ENCODE measurements at regions not wholly inside any gene's neighbourhood (a gene's known extent, or its start where the extent isn't known, plus 50 kb on each side); places are given as distances from the start of the nearest gene placed in this dataset.

DNA sequence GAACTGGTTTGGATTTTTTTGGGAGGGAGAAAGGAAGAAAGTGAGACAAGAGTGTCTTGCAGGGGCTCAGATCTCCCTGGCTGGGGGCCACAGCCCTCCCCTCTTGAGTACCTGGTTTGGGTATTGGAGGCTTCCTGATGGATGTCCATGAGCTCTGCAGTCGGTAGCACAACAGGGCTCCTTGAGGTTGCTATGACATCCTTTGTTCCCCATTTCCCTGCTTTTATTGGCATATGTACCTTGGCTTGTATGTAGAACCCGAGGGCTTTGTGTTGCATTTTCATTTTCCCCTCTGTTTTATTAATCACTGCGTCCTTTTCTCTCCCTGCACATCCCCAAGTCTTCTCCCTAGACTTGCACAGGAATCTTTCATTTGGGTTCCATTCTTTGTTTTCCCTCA lies 355.5 kb upstream of the TSHZ2 start:
- TF ChIP-seq TCF12 (IDR thresholded peaks at IDR 0.05; ENCODE audit: low read depth) (no peak), FOXM1 (IDR thresholded peaks at IDR 0.05; ENCODE audit: borderline replicate concordance, low read depth) (no peak), TAF1 (IDR thresholded peaks at IDR 0.05; ENCODE audit: low read depth) (no peak), YY1 (IDR thresholded peaks at IDR 0.05; ENCODE audit: low read depth) (no peak), RAD21 (IDR thresholded peaks at IDR 0.05; ENCODE audit: low read depth) (no peak), ZBTB7A (IDR thresholded peaks at IDR 0.05; ENCODE audit: low read depth) (no peak), EP300 (IDR thresholded peaks at IDR 0.05; ENCODE audit: borderline replicate concordance) (no peak), TEAD4 (IDR thresholded peaks at IDR 0.05) (no peak), EGR1 (IDR thresholded peaks at IDR 0.05) (no peak), CREB1 (IDR thresholded peaks at IDR 0.05; ENCODE audit: low read depth) (no peak)
- TF ChIP-seq, protein P1, sequence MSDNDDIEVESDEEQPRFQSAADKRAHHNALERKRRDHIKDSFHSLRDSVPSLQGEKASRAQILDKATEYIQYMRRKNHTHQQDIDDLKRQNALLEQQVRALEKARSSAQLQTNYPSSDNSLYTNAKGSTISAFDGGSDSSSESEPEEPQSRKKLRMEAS (IDR thresholded peaks at IDR 0.05): no peak
- TF ChIP-seq, protein P2, sequence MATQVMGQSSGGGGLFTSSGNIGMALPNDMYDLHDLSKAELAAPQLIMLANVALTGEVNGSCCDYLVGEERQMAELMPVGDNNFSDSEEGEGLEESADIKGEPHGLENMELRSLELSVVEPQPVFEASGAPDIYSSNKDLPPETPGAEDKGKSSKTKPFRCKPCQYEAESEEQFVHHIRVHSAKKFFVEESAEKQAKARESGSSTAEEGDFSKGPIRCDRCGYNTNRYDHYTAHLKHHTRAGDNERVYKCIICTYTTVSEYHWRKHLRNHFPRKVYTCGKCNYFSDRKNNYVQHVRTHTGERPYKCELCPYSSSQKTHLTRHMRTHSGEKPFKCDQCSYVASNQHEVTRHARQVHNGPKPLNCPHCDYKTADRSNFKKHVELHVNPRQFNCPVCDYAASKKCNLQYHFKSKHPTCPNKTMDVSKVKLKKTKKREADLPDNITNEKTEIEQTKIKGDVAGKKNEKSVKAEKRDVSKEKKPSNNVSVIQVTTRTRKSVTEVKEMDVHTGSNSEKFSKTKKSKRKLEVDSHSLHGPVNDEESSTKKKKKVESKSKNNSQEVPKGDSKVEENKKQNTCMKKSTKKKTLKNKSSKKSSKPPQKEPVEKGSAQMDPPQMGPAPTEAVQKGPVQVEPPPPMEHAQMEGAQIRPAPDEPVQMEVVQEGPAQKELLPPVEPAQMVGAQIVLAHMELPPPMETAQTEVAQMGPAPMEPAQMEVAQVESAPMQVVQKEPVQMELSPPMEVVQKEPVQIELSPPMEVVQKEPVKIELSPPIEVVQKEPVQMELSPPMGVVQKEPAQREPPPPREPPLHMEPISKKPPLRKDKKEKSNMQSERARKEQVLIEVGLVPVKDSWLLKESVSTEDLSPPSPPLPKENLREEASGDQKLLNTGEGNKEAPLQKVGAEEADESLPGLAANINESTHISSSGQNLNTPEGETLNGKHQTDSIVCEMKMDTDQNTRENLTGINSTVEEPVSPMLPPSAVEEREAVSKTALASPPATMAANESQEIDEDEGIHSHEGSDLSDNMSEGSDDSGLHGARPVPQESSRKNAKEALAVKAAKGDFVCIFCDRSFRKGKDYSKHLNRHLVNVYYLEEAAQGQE (IDR thresholded peaks at IDR 0.05; ENCODE audit: low read depth): no peak
